ENCODE measurements at regions not wholly inside any gene's neighbourhood (a gene's known extent, or its start where the extent isn't known, plus 50 kb on each side); places are given as distances from the start of the nearest gene placed in this dataset.
A peak's percentile ranks its signal among the peaks of the same experiment; 100 is the strongest.
"Not testable (repeated sequence)": the region's sequence is repeated elsewhere in the genome, so short reads cannot be mapped to it uniquely, and the experiment has no call there.

DNA sequence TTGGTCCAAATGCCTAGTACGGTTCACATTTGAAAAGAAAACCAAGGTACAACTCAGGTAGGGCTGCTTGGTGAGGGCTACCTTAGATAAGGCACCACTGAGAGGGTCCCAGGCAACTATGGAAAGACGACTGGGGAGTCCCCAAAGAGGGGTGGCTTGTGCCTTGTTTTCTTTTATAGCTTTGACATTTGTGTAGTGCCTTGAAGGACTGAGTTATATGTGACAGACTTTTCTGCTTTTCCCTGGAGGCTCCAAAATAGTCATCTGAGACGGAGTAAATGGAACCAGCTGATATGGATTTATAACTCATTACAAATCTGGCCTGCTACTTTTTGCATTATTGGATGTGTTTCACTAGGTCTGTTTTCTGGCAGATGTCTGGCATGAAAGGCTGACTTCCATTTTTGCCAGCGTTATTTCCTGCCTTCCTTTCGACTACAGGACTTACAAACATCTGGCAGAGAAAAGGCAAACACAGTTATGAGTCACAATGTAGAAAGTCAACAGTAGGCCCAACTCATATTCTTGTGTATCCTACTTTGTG lies 88.2 kb upstream of the IMMP2L start:
- H3K4me1 Mint-ChIP-seq: no peaks in the 10 kb centered on the region
- DNase-seq (no peak), ATAC-seq (no peak)
- POLR2A ChIA-PET: no interaction called here
- intact Hi-C loops (cut with DNase I, micrococcal nuclease): no loop called here
- no peaks in the 10 kb centered on the region for H3K36me3 Mint-ChIP-seq (ENCODE audit: low read depth)
- peaks cover 6% of the 10 kb centered on the region for H3K27me3 Mint-ChIP-seq
- H3K9me3 Mint-ChIP-seq (ENCODE audit: low read depth): peaks cover 2% of the 10 kb centered on the region
- no peak overlapping the region for H3K27ac Mint-ChIP-seq
- no peak overlapping the region for H3K4me3 Mint-ChIP-seq
- CTCF ChIA-PET: no interaction called here

DNA sequence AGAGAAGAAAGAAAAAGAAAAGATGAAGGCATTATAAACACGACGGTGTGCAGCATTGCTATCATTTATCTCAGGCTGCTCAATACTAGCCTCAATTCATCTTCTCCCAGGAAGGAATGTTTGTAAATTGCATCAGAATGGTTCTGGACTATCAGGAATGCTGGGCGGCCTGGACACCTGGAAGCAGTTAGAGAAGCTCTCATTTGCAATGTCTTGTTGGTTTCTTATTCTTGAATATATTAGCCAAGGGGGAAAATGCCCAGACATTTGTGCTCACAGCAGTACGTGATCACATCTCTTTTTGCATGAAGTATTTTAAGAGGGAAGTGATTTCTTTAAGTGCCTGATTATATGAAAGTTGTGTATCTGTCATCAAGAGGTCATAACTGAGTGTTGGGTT lies 85.6 kb upstream of the IMMP2L start:
- no peak for DNase-seq
- Mint-ChIP-seq H3K4me1 (no peaks in the 10 kb centered on the region), H3K4me3 (no peak overlapping the region), H3K36me3 (ENCODE audit: low read depth) (no peaks in the 10 kb centered on the region), H3K9me3 (ENCODE audit: low read depth) (no peaks in the 10 kb centered on the region), H3K27ac (no peak overlapping the region), H3K27me3 (peaks cover 4% of the 10 kb centered on the region)
- no peak for ATAC-seq
- POLR2A ChIA-PET: no interaction called here
- CTCF ChIA-PET: no interaction called here
- intact Hi-C loops (cut with DNase I, micrococcal nuclease): no loop called here

DNA sequence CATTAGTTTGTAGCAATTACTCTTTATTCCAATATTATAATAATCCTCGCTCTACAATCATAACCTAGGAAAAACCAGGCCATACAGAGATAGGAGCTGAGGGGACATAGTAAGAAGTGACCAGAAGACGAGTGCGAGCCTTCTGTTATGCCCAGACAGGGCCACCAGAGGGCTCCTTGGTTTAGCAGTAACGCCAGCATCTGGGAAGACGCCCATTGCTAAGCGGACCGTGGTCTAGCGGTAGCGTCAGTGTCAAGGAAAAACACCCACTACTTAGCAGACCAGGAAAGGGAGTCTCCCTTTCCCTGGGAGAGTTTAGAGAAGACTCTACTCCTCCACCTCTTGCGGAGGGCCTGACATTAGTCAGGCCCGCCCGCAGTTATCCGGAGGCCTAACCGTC lies 82.3 kb upstream of the IMMP2L start:
- H3K4me3 Mint-ChIP-seq; H3K36me3 Mint-ChIP-seq (ENCODE audit: low read depth); POLR2A ChIA-PET; H3K4me1 Mint-ChIP-seq; ATAC-seq; H3K9me3 Mint-ChIP-seq (ENCODE audit: low read depth); H3K27me3 Mint-ChIP-seq; H3K27ac Mint-ChIP-seq; CTCF ChIA-PET: not testable (repeated sequence)
- intact Hi-C loops (cut with DNase I, micrococcal nuclease): loop anchor here in 1 of 2 experiments (2.0 kb wide), 1 partner anchor 90 kb away; no protein-coding TSS in a partner anchor
- peak; percentile 20 for DNase-seq

DNA sequence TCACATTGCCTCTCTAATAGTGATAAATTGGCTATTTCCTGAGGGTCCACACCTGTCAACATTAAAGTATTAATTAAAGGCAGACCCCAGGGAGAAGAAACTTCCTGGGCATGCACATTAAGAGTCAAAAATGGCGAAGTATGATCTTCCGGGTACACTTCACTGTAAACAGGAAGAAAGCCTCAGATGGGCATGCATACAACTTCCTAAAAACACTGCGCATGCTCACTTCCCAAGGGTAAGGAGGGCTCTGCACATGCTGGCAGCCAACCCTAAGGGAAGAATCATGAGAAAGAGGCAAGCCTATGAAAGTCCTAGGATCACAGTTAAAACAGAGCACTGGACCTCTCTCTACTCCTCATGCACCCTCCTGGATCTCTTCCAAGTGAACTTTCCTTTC lies 80.1 kb upstream of the IMMP2L start:
- Mint-ChIP-seq H3K9me3 (ENCODE audit: low read depth) (no peaks in the 10 kb centered on the region), H3K4me3 (no peak overlapping the region), H3K27ac (no peak overlapping the region), H3K36me3 (ENCODE audit: low read depth) (no peaks in the 10 kb centered on the region), H3K4me1 (no peaks in the 10 kb centered on the region), H3K27me3 (peaks cover 9% of the 10 kb centered on the region)
- intact Hi-C loops (cut with DNase I, micrococcal nuclease): no loop called here
- DNase-seq (no peak), ATAC-seq (no peak)
- ChIA-PET CTCF (no interaction called here), POLR2A (no interaction called here)

DNA sequence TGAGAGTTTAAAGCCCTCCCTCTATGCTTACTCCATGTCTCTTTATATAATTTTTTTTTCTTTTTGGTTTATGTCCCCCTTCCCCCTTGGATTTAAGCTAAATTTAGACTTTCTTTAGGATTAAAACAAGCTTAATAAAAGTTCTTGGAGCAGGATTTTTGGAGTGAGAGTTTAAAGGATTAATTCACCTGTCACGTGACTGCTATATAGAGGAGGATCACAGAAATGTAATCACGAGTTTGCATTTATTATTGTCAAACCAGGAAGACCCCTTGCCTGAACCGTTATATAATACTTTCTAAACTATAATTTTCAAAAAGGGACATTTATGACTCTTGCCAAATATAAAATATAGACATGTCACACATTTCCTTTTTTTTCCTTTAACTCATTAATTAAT lies 78.1 kb upstream of the IMMP2L start:
- CTCF ChIA-PET: no interaction called here
- Mint-ChIP-seq H3K27me3 (peaks cover 9% of the 10 kb centered on the region), H3K4me3 (no peak overlapping the region), H3K36me3 (ENCODE audit: low read depth) (no peaks in the 10 kb centered on the region), H3K9me3 (ENCODE audit: low read depth) (no peaks in the 10 kb centered on the region), H3K27ac (no peak overlapping the region), H3K4me1 (no peaks in the 10 kb centered on the region)
- intact Hi-C loops (cut with DNase I, micrococcal nuclease): no loop called here
- POLR2A ChIA-PET: interaction anchor here (0.6 kb wide), 1 partner anchor 62 kb away, joined by 9 read pairs; no protein-coding TSS in a partner anchor
- no peak for ATAC-seq
- DNase-seq: no peak

DNA sequence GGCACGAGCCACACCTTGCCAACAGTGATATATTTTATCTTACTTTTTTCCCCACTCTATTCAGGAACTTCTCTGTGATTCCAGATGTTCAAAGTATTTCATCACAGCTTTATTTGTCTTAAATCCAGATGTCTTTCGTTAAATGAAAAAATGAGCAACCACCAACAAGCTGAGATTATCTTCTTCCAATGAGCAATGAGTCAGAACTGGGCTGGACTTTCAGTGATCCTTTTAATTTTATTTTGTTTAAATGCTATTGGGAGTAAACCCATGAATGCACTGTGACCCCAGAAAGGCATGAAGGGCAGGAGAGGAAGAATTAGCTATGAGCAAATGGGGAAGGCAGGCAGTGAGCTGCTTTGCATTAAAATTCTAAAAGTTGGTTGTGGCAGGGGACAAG lies 77.6 kb upstream of the IMMP2L start:
- intact Hi-C loops (cut with DNase I, micrococcal nuclease): no loop called here
- Mint-ChIP-seq H3K27ac (no peak overlapping the region), H3K4me1 (no peaks in the 10 kb centered on the region), H3K27me3 (peaks cover 9% of the 10 kb centered on the region), H3K4me3 (no peak overlapping the region), H3K9me3 (ENCODE audit: low read depth) (no peaks in the 10 kb centered on the region), H3K36me3 (ENCODE audit: low read depth) (no peaks in the 10 kb centered on the region)
- ATAC-seq (no peak), DNase-seq (no peak)
- ChIA-PET POLR2A (interaction anchor here (0.6 kb wide), 1 partner anchor 63 kb away, joined by 9 read pairs; no protein-coding TSS in a partner anchor), CTCF (no interaction called here)

DNA sequence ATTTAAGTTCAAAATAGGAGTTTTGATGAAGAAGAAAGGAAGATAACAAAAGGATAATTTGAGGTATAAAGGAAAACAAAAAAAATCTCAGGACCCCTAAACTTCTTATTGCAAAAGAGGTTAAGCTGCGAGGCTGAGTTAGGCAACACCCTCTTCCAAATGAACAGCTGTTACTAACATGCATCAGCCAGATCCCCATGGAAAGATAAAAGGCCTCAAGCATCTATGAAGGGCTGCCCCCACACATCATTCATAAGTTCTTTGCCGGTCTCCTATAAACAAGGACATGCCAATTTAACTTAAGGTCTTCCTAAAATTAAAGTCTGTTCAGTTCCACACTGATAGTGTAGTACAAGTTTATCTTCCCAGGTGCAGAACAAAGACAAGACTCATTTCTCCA lies 75.8 kb upstream of the IMMP2L start:
- POLR2A ChIA-PET: no interaction called here
- no peak for ATAC-seq
- Mint-ChIP-seq H3K27me3 (peaks cover 9% of the 10 kb centered on the region), H3K36me3 (ENCODE audit: low read depth) (no peaks in the 10 kb centered on the region), H3K9me3 (ENCODE audit: low read depth) (no peaks in the 10 kb centered on the region), H3K4me1 (no peaks in the 10 kb centered on the region), H3K4me3 (no peak overlapping the region), H3K27ac (no peak overlapping the region)
- no peak for DNase-seq
- intact Hi-C loops (cut with DNase I, micrococcal nuclease): no loop called here
- CTCF ChIA-PET: no interaction called here

DNA sequence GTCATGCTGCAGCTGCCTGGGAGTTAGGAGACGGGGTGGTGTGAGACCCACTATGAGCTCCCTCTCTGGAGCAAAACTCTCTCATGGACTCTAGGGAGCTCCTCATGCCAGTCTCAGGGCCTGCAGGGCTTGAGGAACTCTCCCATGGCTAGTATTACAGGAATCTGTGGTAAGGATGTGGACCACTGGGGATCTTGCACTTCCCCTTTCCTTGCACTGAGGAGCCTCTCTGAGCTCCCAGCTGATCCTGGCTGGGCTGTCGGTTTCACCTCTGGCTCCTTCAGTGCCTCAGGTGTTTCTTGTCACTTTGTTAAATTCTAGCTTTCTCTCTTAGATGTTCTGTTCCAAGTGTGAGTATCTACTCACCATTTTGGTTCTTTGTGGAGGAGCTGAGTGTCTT lies 71.6 kb upstream of the IMMP2L start:
- H3K27me3 Mint-ChIP-seq: peaks cover 6% of the 10 kb centered on the region
- peaks cover 4% of the 10 kb centered on the region for H3K36me3 Mint-ChIP-seq (ENCODE audit: low read depth)
- H3K4me3 Mint-ChIP-seq: no peak overlapping the region
- POLR2A ChIA-PET: no interaction called here
- intact Hi-C loops (cut with DNase I, micrococcal nuclease): no loop called here
- H3K27ac Mint-ChIP-seq: no peak overlapping the region
- DNase-seq: no peak
- H3K9me3 Mint-ChIP-seq (ENCODE audit: low read depth): peaks cover 18% of the 10 kb centered on the region
- no peak for ATAC-seq
- CTCF ChIA-PET: interaction anchor here (0.6 kb wide), 1 partner anchor 942 kb away, joined by 3 read pairs; no protein-coding TSS in a partner anchor
- no peaks in the 10 kb centered on the region for H3K4me1 Mint-ChIP-seq

DNA sequence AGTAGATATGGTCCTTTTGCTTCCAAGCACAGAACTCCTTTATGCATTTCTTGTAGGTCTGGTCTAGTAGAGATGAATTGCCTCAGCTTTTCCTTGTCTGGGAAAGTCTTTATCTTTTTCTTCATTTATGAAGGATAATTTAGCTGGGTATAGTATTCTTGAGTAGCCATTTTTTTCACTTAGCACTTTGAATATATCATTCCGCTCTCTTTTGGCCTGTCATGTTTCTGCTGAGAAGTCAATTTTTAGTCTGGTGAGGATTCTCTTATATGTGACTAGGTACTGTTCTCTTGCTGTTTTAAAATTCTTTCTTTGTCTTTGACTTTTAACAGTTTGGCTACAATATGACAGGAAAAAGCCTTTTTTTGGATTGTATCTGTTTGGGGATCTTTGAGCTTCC lies 68.6 kb upstream of the IMMP2L start:
- H3K4me3 Mint-ChIP-seq: no peak overlapping the region
- POLR2A ChIA-PET: interaction anchor here (0.6 kb wide), 1 partner anchor 536 kb away, joined by 3 read pairs; no protein-coding TSS in a partner anchor
- peaks cover 6% of the 10 kb centered on the region for H3K27me3 Mint-ChIP-seq

DNA sequence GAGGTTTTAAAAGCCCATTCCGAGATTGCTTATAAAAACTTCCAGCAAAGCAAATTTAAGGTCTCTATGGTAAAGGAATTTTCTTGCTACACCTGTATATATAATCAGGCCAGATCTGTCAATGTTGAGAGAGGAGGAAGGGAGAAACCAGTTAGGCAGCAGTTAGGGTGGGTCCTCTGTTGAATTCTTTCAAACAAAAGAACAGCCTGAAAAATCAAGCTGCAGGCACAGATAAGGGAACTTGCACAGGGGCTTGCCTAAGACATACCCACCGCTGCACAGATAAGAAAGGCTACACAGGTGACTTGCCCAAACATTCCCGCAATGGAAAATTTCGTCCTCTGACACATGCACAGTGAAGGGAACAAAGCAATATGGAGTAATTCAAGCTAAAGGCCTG lies 59.8 kb upstream of the IMMP2L start:
- Mint-ChIP-seq H3K9me3 (ENCODE audit: low read depth) (no peaks in the 10 kb centered on the region), H3K4me3 (no peak overlapping the region), H3K27me3 (peaks cover 6% of the 10 kb centered on the region), H3K36me3 (ENCODE audit: low read depth) (no peaks in the 10 kb centered on the region), H3K4me1 (no peaks in the 10 kb centered on the region), H3K27ac (no peak overlapping the region)
- intact Hi-C loops (cut with DNase I, micrococcal nuclease): no loop called here
- ChIA-PET CTCF (no interaction called here), POLR2A (no interaction called here)
- no peak for DNase-seq
- ATAC-seq: no peak

More for the DNA sequence above, 68.6 kb upstream of the IMMP2L start:
- DNase-seq: no peak
- H3K4me1 Mint-ChIP-seq: no peaks in the 10 kb centered on the region
- H3K27ac Mint-ChIP-seq: no peak overlapping the region
- peaks cover 4% of the 10 kb centered on the region for H3K36me3 Mint-ChIP-seq (ENCODE audit: low read depth)
- no peak for ATAC-seq
- intact Hi-C loops (cut with DNase I, micrococcal nuclease): no loop called here
- CTCF ChIA-PET: interaction anchor here (0.7 kb wide), 1 partner anchor 61 kb away, joined by 3 read pairs; no protein-coding TSS in a partner anchor
- H3K9me3 Mint-ChIP-seq (ENCODE audit: low read depth): peaks cover 18% of the 10 kb centered on the region
